NCI-H526 treated with DMSO at 0.1 percent for 48 hours (cell line): ENCODE measurements at regions not wholly inside any gene's neighbourhood (a gene's known extent, or its start where the extent isn't known, plus 50 kb on each side); places are given as distances from the start of the nearest gene placed in this dataset.

Experiments used
- DNase-seq: peaks from one replicate; lab custom pipeline; 2025; lab: John Stamatoyannopoulos, UW

DNA sequence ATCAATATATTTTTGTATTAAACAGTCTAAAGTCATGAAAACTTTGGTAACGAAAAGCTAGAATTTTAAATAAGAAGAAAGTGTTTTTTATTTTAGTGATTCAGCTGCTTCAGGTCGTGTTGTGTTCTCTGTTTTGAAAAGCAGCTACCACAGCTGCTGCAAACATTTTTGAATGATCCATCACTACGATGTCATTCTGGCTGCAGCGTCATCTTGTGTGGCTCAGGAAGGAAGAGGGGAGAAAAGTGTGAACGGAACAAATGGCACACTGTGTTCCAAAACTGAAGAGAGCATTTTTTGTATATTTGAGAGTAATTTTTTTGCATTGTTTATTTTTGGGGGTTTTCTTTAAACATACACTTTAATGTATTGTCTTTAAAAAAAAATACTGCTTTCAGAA, 323.0 kb upstream of the ADGRL2 start:
- no peak for DNase-seq

DNA sequence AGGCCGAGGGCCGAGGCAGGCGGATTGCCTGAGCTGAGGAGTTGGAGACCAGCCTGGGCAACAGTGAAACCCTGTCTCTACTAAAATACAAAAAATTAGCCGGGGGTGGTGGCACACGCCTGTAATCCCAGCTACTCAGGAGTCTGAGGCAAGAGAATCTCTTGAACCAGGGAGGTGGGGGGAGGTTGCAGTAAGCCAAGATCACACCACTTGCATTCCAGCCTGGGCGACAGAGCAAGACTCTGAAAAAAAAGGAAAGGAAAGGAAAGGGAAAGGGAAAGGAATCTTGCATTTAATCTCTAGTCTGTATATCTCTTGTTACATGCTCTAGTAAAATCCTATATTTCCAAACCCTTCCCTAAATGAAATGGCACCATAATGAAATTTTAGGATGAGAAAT, 328.3 kb upstream of the ADGRL2 start:
- DNase-seq = no peak

DNA sequence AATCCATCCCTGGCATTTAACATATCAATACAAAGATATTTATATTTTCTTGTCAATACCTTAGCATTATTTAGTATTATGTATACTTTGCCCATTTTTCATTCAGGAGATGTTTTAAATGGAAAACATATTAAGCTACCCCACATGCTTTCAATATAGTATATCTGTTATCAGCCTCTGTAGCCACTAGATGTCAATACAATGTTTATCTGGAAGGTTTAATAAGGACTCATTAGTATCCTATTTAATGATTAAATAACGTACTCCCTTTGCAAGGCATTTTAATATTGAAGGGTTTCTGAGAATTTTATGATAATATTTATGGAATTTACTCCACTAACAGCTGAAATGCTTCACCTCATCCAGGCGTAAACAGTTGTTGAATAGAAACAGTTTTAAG, 329.5 kb upstream of the ADGRL2 start:
- no peak for DNase-seq

DNA sequence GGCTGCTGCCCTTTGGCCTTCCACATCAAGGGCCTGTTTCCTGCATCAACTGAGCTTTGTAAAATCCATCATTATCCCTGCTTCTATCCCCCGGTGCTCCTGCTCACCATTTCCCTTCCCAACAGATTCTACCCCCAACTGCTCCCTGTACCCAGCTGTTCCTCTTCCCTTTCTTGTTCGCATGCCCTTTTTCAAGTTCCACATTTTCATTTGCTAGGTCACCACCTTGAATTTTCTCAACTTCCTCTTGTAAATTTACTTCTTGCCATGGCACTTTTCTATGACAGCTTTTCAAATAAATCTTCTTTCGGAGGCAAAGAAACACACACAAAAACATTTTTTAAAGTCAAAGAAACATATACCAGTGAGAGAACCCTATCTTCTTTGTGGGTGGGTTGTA, 330.5 kb upstream of the ADGRL2 start:
- DNase-seq = no peak

DNA sequence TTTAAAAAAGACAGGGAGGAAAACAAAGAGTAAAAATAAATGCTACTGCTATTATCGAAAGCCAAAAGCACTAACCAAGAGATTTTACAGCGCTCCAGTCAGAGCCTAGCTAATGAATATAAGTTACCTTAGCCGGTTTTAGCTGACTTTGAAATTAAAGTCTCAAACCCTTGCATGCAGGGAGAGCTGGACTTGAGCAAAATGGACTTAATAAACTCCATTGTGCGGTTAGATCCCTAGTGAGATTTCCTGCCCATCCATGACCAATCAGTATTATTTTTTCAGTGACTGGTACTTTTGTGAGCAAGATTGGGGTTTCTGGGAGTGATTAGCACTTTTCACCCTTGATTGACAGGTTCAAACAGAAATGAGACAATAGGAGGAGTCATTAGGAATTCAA, 333.4 kb upstream of the ADGRL2 start:
- no peak for DNase-seq

DNA sequence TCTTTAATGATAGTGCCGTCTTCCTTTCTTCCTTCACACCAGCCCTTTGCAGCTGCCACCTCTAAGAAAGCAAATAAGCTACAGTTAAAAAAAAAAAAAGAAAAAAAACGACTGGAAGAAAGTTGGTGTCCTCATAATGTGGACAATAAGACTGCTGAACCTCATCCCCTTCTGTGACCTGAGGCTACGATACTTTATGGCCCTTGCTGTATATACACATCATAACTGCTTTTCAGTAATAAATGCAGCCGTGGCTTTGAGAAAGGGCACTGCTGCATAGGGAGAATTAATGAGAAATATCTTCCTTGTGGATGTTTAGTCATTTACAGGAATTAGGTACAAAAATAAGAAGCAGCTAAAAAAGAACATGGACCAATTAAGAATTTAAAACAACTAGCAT, 333.8 kb upstream of the ADGRL2 start:
- DNase-seq = no peak

DNA sequence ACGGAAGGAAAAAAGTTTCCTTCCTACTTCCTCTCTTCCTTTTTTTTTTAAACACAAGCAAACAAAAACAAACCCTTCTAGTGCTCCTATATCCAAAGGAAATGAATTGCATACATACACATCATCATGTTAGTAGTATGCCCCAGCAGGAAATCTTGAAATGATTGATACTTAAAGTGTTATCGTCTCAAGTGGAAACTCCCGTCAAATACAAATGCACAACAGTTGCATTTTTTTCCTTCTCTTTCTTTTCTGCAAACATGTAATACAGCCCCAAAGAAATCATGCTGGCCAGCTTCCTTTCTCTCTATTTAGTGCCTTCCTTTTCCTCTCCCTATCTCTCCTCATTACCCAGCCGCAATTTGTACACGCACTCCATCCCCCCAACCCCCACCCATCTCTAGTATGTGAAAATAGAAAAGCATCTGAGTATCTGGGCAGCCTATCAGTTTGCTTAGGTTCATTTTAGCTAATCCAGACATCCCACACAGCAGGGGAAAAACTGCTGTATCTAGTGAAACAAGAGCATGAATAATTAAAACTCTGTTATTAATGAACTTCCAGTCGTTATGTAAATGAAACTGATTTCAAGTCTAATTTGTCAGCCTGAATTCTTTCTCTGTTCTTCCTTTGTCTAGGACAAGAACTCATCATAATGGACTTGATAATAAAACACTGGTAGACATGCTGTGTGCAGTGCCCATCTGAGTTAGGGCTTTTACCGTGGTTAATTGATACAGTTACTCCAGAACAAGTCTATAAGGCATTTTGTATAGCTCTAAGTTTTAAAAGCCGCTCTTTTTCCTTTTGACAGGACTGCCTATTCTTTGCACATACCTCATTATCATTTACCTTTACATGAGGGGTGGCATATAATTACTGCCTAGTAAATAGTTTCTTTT, 336.5 kb upstream of the ADGRL2 start:
- no peak for DNase-seq

DNA sequence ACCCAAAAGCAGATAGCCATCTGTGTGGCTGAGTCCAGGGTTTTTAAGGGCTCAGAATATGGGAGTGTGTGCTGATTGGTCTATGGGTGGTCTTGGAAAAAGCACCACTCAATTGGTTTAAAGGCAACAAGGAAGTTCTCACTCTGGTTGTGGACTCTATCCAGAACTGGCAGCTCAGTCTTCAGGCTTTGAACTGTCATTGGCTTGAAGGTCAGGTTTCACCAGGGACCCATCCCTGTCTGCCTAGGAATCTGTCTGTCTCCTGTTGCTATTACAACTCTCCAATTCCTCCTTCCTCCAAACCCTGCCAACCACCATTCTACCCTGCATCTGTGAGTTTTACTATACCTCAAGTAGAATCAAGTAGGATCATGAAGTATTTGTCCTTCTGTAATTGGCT, 341.7 kb upstream of the ADGRL2 start:
- no peak for DNase-seq

DNA sequence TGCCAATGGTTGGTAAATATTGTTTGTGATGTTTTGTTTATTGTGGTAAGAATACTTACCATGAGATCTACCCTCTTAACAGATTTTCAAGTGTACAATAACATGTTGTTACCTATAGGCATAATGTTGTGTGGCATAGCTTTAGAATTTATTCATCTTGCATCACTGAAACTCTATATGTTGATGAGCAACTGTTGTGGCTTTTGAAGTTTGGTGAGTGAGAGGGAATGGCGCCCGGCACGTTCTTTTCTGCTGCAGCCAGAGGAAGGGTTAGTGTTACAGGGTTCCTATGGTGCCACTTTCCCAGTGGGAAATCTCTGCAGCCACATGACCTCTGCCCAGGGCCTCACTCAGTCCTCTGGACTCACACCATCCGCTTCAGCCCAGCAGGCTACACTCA, 342.5 kb upstream of the ADGRL2 start:
- DNase-seq = no peak

DNA sequence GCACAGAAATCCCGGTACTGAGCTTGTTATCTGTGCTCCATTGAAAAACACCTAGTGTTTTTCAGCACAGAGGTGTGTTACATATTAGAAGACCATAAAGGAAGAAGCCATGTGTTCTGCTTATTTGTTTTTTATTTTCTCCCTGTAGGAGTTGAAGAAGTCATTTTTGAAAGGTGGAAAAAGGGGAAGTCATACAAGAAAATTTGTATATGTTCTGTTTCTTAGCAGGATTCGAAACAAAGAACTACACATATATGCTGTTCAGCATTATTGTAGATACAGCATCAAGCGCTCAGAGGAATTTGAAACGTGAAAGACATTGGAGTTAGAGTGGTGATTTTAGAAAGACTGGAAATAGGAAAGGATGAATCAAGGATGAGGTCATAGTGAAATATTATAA, 345.3 kb upstream of the ADGRL2 start:
- DNase-seq = no peak

DNA sequence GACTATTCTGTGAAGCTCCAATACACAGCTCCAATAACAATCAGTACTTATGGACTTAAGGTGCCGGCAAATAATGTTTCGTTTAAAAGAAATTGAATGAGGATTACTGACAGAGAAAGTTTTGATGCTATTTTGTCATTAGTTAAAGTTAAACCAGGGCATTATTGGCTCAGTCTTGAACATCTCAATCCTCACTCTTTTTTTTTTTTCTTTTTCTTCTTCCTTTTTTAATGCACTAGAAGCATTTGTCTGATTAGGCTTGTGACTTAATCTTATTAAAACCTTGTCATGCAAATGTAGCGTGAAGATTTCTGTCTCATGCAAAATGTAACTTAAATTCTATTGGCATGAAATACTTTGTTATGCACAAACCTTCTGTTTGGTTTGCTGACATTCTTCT, 346.8 kb upstream of the ADGRL2 start:
- DNase-seq = no peak

DNA sequence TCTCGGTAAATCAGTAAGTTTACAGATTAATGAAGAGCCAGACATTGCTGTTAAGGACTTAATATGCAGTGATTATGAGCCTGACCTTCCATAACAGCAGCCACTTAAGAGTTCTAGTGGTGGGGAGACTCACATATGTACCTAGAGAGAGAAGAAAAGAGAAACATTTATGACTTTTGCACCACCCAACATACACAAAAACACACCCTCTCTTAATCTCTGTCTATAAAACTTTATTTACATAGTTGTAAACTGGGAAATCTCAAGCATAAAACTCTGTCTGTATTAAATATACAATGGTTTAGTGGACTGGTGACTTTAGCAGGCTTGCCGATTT, 347.4 kb upstream of the ADGRL2 start:
- no peak for DNase-seq

DNA sequence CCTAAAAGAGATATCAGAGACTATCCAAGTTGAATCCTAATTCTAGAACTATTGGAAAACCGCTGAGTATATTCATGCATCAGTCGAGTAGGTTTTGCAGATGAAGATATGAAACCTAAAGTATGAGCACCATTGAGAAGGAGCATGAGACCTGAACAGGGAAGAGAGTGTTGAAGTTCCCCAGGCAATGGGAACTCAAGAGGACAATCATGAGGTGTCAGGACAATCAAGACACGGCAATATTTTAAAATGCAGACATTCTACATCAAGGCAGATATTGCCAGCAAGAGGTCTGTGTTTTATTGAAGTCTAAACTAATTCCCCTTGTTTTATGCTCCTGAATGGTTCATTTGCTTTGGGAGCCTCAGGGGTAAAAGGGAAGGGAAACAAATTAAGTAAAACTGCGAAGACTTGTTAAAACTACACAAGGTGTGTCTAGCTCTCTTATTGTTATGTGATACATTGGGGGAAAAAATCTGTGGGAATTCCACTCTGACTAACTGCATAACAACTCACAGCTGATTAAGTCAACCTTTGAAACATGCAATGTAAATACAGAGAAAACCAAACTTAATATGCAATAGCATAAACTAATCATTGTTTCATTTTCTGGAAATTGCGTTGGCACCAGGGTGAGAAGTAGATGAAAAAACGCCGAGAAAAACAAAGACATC, 347.9 kb upstream of the ADGRL2 start:
- no peak for DNase-seq

DNA sequence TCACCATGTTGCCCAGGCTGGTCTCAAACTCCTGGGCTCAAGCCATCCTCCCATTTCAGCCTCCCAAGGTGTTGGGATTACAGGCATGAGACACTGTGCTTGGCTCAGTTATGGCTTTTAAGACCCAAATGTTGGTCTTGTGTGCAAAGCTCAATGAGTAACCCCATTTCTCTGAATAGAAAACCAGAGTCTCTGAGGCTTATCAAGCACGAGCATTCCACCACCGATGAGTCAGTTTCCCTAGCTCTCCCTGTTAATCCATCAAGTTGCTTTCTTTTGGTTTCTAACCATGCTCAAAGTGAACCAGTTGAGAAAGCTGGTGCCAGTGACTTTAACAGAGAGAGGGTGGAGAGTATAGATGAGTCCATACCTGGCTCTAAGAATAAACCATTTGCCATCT, 350.9 kb upstream of the ADGRL2 start:
- no peak for DNase-seq

DNA sequence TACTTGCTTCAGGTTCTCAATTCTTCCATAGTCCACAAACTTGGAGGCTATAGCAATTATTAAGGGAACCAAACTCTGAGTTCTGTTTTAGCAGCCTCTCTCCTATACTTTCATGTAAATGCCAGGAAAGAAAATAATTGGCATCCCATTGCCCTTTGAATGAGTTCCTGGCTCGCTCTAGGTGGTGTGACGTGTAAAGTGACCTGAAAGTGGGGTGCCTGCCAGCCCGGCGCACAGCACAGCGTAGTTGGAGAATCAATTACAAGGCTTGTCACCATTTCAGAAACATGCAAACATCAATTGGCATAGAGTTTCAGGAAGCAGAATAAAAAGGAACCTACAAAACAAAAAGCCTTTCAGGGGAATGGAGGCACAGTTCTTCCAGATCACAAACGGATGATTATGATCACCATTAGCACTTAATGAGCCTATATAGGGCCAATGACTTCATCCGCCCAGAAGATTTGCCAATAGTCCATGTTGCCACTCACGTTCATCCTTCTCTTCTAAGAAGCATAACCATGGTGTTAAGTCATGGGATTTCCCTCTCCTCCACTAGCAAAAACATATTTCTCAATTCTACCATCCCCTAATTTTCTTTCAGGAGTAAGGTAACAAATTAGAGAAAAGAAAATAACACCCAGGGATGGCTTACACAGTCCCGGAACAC, 354.6 kb upstream of the ADGRL2 start:
- no peak for DNase-seq

DNA sequence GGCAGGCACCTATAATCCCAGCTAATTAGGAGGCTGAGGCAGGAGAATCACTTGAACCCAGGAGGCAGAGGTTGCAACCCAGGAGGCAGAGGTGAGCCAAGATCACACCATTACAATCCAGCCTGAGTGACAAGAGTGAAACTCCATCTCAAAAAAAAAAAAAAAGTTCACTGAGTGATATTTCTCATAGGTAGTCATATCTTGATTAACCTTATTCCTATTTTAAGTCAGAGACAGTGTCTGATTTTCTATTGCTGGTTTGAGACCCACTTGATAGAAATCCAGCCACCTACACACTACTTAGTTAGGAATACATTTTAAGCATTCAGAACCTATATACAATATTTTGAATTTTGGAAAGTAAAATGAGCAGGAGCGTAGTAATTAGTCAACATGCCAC, 357.4 kb upstream of the ADGRL2 start:
- DNase-seq = no peak

DNA sequence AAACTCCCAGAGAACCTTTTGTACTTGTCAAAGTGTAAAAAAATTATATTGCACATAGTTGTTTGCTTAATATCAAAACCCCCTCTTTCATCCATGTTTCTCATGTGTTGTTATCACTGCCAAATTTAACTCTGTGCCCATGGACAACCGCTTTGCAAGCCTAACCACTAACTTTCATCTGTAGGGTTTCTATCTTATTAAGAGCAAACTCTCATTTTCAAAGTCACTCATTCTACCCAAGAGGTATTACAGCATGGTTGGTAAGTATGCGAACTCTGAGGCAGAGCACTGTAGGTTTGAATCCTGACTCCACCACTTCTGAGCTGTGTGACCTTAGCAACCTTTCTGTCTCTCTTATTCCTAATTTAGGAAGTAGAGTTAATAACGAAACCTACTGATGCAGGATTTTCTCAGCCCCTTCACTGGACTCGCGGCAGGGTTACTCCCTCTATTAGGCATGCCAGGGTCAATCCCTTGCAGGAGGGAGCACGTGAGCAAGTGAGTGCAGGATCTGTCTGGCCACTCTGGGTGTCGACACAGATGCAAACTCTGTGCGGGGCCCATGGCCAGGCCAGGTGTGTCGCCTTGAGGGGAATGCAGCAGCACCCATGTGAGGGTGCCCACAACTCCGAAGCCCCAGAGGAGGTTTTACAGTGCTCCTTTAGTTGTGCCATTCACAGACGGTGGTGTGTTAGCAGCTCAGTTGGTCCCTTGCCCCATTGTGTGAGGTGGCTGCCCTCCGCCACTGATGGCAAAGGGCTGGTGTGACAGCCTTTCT, 361.5 kb upstream of the ADGRL2 start:
- no peak for DNase-seq

DNA sequence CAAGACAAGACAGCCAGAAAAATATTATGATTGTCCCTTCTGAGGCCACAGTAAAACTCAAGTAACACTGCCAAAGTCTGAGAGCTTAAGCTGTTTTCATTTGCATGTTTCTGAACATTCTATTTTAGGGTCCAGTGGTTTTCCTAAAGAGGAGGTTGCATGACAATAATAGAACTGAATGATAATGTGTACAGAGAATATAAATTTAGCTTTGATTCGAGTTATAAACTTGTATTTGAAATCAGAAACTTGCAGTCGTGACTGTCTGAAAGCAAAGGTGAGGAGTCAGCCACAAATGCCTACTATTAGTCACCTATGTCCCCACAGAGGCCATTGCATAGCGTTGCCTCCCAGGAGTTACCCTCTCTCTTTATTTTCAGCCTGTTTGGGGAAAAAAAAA, 363.1 kb upstream of the ADGRL2 start:
- no peak for DNase-seq

DNA sequence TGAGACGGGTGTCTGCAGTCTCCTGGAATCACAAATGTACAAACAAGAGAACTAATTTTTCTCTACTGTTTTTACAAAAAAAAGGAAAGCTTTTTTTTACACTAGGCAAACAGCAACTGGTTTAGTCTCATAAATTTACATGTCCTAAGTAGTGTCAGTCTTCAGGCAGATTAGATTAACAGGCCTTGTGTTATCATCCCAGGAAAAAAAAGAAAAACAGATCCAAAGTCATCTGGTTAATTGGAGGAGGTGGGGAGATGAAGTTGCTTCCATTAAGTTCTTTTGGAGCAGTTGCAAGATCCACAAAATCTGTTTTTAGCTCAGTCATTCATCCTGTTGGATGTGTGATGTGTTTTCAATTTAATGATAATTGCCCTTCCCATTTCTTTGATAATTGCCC, 363.5 kb upstream of the ADGRL2 start:
- DNase-seq = no peak

DNA sequence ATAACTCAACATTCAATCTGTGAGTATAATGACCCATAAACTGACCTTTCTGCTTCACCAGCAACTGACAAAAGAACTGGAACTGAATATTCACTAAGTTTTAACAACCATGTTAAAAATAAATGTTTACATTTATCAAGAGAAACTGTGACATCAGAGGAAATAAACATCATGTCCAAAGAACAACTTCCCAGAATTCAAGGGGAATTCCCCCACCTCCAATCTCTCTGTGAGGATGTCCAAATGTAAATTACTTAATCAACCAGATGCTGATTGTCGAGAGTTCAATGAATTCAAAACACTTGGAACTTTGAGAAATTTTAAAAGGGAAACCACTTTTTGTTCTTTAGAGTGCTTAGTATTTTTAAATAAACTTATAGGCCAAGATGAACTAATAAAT, 365.6 kb upstream of the ADGRL2 start:
- DNase-seq = no peak

DNA sequence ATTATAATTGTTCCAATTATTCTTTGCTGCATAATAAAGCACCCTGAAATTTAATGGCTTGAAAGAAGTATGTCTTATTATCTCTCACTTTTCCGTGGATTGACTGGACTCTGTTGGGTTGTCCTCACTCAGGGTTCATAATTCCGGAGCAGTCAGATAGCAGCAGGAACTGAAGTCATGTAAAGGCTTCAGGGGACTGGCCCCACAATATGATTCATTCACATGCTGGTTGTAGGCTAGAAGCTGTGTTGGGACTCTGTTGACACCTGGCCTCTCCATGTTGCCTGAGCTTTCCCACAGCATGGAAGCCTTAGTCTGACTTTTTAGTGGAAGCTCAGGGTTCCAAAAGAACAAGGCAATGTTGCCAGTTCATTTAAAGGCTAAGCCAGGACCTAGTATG, 367.1 kb upstream of the ADGRL2 start:
- no peak for DNase-seq

DNA sequence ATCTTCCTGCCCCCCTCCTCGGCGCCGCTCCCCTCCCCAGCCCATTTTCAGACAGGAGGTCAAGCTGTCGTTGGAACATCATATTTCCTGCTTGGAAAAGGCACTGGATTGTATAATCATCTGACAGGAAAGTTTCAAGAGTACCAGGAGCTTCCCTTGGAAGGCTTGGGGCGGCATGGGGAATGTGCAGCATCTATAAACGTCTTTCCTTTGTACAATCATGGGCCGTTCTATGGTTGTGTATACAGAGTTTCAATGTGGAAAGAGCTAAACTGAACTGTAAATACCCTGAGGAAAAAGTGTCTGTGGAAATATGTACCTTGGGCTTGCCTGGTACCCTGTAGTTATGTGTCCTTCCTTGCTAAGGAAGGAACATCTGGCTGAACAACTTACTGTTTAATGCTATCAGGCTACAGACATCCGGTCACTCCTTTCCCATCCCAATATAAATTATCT, 368.1 kb upstream of the ADGRL2 start:
- no peak for DNase-seq
